HCT116 (cell line): ENCODE measurements at regions not wholly inside any gene's neighbourhood (a gene's known extent, or its start where the extent isn't known, plus 50 kb on each side); places are given as distances from the start of the nearest gene placed in this dataset.

Experiments
- ATAC-seq: fragments of 200-7000 bp; cut with Tn5 transposase; 2 replicates; pipeline ENCODE4 v1.9.1; 2020; ENCODE audit warnings: mild to moderate bottlenecking, moderate library complexity
- BruUV-seq: library from RNA; stranded (reverse); fragments of 400-500 nt; replicated peaks from 2 replicates; lab custom pipeline; 2021; lab: Mats Ljungman, UMichigan
- CTCF ChIA-PET: fragments of 300-600 bp; sonication (Branson Sonifier 250); formaldehyde crosslinking; loops from one replicate; lab custom pipeline; 2021; ENCODE audit warnings: antibody characterized with exemption; lab: Charles Lee
- POLR2A ChIA-PET: fragments of 300-600, 350-600 bp; sonication (Branson Sonifier 250); formaldehyde crosslinking; loops from one replicate; lab custom pipeline; 2021; ENCODE audit warnings: antibody characterized with exemption; lab: Charles Lee
- RAD21 ChIA-PET, 2 experiments: fragments of 300-600 bp; sonication (Branson Sonifier 250); formaldehyde crosslinking; loops; one replicate each; lab custom pipeline; 2023; ENCODE audit warnings: low total read pairs in 2 of 2; ENCODE audit not compliant: uncharacterized antibody in 2 of 2, unreplicated experiment in 2 of 2, low non-redundant PET in 1 of 2; lab: Charles Lee
- DNase-seq: peaks from one replicate; pipeline ENCODE4 v3.0.0-alpha.2; 2010; ENCODE audit warnings: low read depth, low spot score
- H2AFZ ChIP-seq: fragments of 200-600 bp; shearing (Covaris generic), sonication (generic); 2 replicates; pipeline ENCODE4 v1.6.1; 2017; ENCODE audit warnings: low read depth, mixed run types, mixed read lengths, antibody characterized with exemption, low read length; ENCODE audit not compliant: poor library complexity, severe bottlenecking
- H3K27ac ChIP-seq: 2 replicates; pipeline ENCODE4 v1.5.1; 2012; ENCODE audit warnings: low read depth, low read length
- H3K27me3 ChIP-seq: fragments of 200-600 bp; sonication (generic); 2 replicates; pipeline ENCODE4 v1.6.1; 2016; ENCODE audit warnings: mixed run types, low read length, mixed read lengths; ENCODE audit not compliant: insufficient read depth
- H3K36me3 ChIP-seq, 2 experiments: fragments of 200-500 bp in 1 of 2; fragments of 200-600 bp in 1 of 2; sonication (Bioruptor generic) in 1 of 2; sonication (generic) in 1 of 2; 2 replicates each; pipeline versions ENCODE4 v1.5.1 to v1.6.1; 2014 to 2016; ENCODE audit warnings: low read length in 2 of 2, inconsistent platforms in 1 of 2, mixed read lengths in 1 of 2, mixed run types in 1 of 2; ENCODE audit not compliant: insufficient read depth in 2 of 2, control insufficient read depth in 1 of 2
- H3K4me1 ChIP-seq, 2 experiments: fragments of 200-600 bp in 1 of 2; sonication (generic) in 1 of 2; 2 replicates each; pipeline versions ENCODE4 v1.5.1 to v1.6.1; 2012 to 2017; ENCODE audit warnings: low read length in 2 of 2, inconsistent platforms in 1 of 2, mild to moderate bottlenecking in 1 of 2, mixed read lengths in 1 of 2, mixed run types in 1 of 2, moderate library complexity in 1 of 2; ENCODE audit not compliant: insufficient read depth in 2 of 2, control insufficient read depth in 1 of 2
- H3K4me2 ChIP-seq: fragments of 200-600 bp; sonication (generic); 2 replicates; pipeline ENCODE4 v1.6.1; 2017; ENCODE audit warnings: mixed run types, low read length, mixed read lengths
- H3K4me3 ChIP-seq, 2 experiments: fragments of 200-600 bp in 1 of 2; sonication (generic) in 1 of 2; replicated peaks in 1 of 2; 2 replicates each; pipeline ENCODE4 v1.5.1; 2011 to 2016; ENCODE audit warnings: low read length in 2 of 2, control low read depth in 1 of 2, low read depth in 1 of 2, mild to moderate bottlenecking in 1 of 2, mixed read lengths in 1 of 2, mixed run types in 1 of 2
- H3K79me2 ChIP-seq: fragments of 200-600 bp; sonication (generic); 2 replicates; pipeline ENCODE4 v1.6.1; 2017; ENCODE audit warnings: mild to moderate bottlenecking, mixed run types, low read length, moderate library complexity, mixed read lengths; ENCODE audit not compliant: insufficient read depth
- H3K9ac ChIP-seq: fragments of 200-600 bp; sonication (generic); 2 replicates; pipeline ENCODE4 v1.6.1; 2016; ENCODE audit warnings: low read length, mixed read lengths
- H3K9me2 ChIP-seq: fragments of 200-600 bp; sonication (generic), shearing (Covaris generic); 2 replicates; pipeline ENCODE4 v1.6.1; 2017; ENCODE audit warnings: mixed run types, mild to moderate bottlenecking, moderate library complexity; ENCODE audit not compliant: insufficient read depth
- H3K9me3 ChIP-seq, 2 experiments: fragments of 200-500 bp in 1 of 2; fragments of 200-600 bp in 1 of 2; sonication (Bioruptor generic) in 1 of 2; sonication (generic) in 1 of 2; 2 replicates each; pipeline ENCODE4 v1.6.1; 2014 to 2017; ENCODE audit warnings: low read length in 2 of 2, mixed read lengths in 2 of 2, inconsistent platforms in 1 of 2, low read depth in 1 of 2, mild to moderate bottlenecking in 1 of 2, mixed run types in 1 of 2, moderate library complexity in 1 of 2; ENCODE audit not compliant: control insufficient read depth in 1 of 2, insufficient read depth in 1 of 2
- H4K20me1 ChIP-seq: fragments of 200-600 bp; sonication (generic), shearing (Covaris generic); 2 replicates; pipeline ENCODE4 v1.6.1; 2017; ENCODE audit warnings: mixed run types, mild to moderate bottlenecking, moderate library complexity; ENCODE audit not compliant: insufficient read depth
- CBX3 ChIP-seq: IDR thresholded peaks from 2 replicates; pipeline ENCODE4 v1.6.1; 2012; ENCODE audit warnings: low read depth
- EZH2 ChIP-seq: fragments of 200-600 bp; sonication (generic); IDR thresholded peaks from 2 replicates; pipeline ENCODE4 v1.6.1; 2017; ENCODE audit warnings: antibody characterized with exemption, mixed run types
- POLR2AphosphoS5 ChIP-seq: IDR thresholded peaks from 2 replicates; pipeline ENCODE4 v1.6.1; 2011; ENCODE audit warnings: mild to moderate bottlenecking, low read depth, low read length, moderate library complexity
- SP1 ChIP-seq: IDR thresholded peaks from 2 replicates; pipeline ENCODE4 v1.6.1; 2012; ENCODE audit warnings: low read depth
- ZNF274 ChIP-seq: fragments of 200-500 bp; sonication (Bioruptor generic); IDR thresholded peaks from 2 replicates; pipeline ENCODE4 v1.6.1; 2014; ENCODE audit warnings: mild to moderate bottlenecking, low read depth, low read length, inconsistent platforms
- intact Hi-C: fragments of 100-400 bp; cut with micrococcal nuclease; formaldehyde crosslinking; loops from 2 replicates; pipeline ENCODE4 v1.10.0; 2022
- TF ChIP-seq, protein P1 (sequence below): IDR thresholded peaks from 2 replicates; pipeline ENCODE4 v1.6.1; 2012
- TF ChIP-seq, protein P2 (sequence below): IDR thresholded peaks from 2 replicates; pipeline ENCODE4 v1.6.1; 2012; ENCODE audit warnings: low read depth
- TF ChIP-seq, protein P3 (sequence below): IDR thresholded peaks from 2 replicates; pipeline ENCODE4 v1.6.1; 2011; ENCODE audit warnings: mild to moderate bottlenecking, low read length, moderate library complexity; ENCODE audit not compliant: insufficient replicate concordance; ENCODE audit errors: extremely low read depth

DNA sequence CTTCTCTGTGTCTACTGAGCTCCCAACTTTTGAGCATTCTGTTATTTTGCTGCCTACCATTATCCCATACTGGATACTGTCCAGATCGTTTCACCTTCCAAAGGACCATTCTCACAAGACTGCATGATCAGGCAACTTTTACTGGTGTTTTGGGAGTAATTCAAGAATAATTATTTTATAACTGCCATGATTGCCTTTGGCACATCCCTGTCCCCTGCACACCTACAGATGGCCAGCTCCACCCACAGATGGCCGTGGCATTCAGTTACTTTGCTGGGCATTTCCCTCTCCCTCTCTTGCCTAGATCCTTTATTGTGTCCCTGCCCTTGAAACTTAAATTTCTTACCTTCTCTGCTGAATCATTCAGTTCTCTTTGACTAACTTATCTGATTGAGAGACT, 263.9 kb downstream of the DIPK2A start:
- no TSS peak for BruUV-seq
- intact Hi-C loops, result no loop called here
- H3K4me3 ChIP-seq, result no peak overlapping the region
- no peak overlapping the region for H3K4me2 ChIP-seq
- H3K9ac ChIP-seq, result no peak overlapping the region
- ChIA-PET POLR2A (no interaction called here), CTCF (interaction anchor here (0.6 kb wide), 1 partner anchor 259 kb away, joined by 3 read pairs; no protein-coding TSS in a partner anchor), RAD21 (no interaction called here)
- H3K27ac ChIP-seq, result no peak overlapping the region
- H3K9me3 ChIP-seq, result no peaks in the 10 kb centered on the region
- ATAC-seq, result no peak
- H3K9me2 ChIP-seq, result no peaks in the 10 kb centered on the region
- TF ChIP-seq SP1 (no peak), CBX3 (no peak), POLR2AphosphoS5 (no peak), ZNF274 (no peak), EZH2 (no peak)
- TF ChIP-seq, protein P1, sequence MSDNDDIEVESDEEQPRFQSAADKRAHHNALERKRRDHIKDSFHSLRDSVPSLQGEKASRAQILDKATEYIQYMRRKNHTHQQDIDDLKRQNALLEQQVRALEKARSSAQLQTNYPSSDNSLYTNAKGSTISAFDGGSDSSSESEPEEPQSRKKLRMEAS, result no peak
- TF ChIP-seq, protein P2, sequence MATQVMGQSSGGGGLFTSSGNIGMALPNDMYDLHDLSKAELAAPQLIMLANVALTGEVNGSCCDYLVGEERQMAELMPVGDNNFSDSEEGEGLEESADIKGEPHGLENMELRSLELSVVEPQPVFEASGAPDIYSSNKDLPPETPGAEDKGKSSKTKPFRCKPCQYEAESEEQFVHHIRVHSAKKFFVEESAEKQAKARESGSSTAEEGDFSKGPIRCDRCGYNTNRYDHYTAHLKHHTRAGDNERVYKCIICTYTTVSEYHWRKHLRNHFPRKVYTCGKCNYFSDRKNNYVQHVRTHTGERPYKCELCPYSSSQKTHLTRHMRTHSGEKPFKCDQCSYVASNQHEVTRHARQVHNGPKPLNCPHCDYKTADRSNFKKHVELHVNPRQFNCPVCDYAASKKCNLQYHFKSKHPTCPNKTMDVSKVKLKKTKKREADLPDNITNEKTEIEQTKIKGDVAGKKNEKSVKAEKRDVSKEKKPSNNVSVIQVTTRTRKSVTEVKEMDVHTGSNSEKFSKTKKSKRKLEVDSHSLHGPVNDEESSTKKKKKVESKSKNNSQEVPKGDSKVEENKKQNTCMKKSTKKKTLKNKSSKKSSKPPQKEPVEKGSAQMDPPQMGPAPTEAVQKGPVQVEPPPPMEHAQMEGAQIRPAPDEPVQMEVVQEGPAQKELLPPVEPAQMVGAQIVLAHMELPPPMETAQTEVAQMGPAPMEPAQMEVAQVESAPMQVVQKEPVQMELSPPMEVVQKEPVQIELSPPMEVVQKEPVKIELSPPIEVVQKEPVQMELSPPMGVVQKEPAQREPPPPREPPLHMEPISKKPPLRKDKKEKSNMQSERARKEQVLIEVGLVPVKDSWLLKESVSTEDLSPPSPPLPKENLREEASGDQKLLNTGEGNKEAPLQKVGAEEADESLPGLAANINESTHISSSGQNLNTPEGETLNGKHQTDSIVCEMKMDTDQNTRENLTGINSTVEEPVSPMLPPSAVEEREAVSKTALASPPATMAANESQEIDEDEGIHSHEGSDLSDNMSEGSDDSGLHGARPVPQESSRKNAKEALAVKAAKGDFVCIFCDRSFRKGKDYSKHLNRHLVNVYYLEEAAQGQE, result no peak
- TF ChIP-seq, protein P3, sequence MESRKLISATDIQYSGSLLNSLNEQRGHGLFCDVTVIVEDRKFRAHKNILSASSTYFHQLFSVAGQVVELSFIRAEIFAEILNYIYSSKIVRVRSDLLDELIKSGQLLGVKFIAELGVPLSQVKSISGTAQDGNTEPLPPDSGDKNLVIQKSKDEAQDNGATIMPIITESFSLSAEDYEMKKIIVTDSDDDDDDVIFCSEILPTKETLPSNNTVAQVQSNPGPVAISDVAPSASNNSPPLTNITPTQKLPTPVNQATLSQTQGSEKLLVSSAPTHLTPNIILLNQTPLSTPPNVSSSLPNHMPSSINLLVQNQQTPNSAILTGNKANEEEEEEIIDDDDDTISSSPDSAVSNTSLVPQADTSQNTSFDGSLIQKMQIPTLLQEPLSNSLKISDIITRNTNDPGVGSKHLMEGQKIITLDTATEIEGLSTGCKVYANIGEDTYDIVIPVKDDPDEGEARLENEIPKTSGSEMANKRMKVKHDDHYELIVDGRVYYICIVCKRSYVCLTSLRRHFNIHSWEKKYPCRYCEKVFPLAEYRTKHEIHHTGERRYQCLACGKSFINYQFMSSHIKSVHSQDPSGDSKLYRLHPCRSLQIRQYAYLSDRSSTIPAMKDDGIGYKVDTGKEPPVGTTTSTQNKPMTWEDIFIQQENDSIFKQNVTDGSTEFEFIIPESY, result no peak
- H3K27me3 ChIP-seq, result no peaks in the 10 kb centered on the region
- H2AFZ ChIP-seq, result no peak overlapping the region
- no peaks in the 10 kb centered on the region for H4K20me1 ChIP-seq
- H3K79me2 ChIP-seq, result no peaks in the 10 kb centered on the region
- no peaks in the 10 kb centered on the region for H3K4me1 ChIP-seq
- no peaks in the 10 kb centered on the region for H3K36me3 ChIP-seq
- DNase-seq, result no peak
